CD4-positive, alpha-beta T cell treated with Interleukin-4 for 1 hour (primary cell): ENCODE measurements at regions not wholly inside any gene's neighbourhood (a gene's known extent, or its start where the extent isn't known, plus 50 kb on each side); places are given as distances from the start of the nearest gene placed in this dataset.

Experiments used
- DNase-seq, 2 donors: peaks; one replicate each; pipeline ENCODE4 v3.0.0-alpha.2; 2020 to 2022

DNA sequence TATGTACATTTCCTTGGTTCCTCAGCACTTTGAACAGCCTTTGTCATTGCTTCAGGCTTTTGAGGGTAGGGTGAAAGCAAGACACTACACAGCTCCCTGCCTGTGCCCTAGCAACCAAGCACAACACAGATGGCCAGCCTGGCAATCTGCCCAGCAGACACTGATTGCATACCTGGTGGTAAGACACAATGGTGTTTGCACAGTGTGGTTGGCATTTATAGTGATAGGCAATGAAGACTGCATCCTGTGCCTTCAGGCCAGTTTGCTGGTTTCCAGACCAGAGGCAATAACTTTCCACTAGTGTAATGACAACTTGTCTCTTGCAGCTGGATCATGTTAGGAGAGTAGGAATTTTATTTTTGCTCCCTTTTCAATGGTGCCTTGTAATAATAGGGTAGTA lies 144.5 kb upstream of the TNC start:
- no peak for DNase-seq

DNA sequence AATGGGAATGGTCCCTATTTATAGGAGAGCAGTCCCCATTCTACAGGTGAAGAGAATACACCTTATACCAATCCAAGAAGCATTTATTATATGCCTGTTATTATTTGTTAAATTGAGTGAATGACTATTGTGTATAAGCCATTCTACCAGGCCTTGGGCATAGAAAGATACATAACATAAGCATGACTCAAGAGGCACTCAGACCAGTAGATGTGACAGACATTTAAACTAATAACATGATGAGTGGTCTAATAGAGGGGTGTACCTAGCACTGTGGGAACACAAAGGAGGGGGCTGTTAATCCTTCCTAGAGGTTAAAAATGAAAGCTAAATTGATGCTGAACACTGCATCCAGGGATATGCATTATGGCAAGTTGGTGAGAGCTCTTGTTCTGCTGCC lies 145.0 kb upstream of the TNC start:
- DNase-seq = no peak

DNA sequence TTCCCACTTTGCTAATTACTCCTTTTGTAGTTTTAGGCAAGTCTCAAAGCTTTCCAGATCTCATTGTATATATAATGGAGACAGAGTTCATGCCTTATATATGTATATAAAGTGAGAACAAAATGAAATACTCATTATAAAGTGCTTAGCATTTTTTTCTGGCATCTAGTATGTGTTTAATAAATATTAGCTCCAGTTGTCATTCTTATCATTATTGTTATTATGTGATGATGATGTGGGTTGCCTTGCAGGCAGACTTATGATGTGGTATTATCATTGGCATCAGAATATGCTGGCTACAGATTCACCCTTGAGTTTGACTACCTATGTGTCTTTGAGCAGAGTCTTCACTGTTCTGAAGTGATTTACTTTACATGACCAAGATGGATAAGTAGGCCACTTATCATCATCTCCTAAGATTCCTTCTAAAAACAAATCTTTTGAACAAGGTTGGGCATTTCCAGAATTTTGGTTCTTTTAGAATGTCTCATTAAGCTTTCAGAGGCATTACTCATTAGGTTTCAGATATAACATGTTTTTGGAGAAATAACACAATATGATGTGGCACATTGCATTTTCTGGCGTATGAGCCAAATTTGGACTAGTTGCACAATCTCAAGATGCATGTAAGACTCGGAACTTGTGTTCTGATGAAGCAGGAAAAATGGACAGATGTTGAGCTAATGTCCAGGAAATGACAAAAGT lies 145.6 kb upstream of the TNC start:
- DNase-seq = no peak

DNA sequence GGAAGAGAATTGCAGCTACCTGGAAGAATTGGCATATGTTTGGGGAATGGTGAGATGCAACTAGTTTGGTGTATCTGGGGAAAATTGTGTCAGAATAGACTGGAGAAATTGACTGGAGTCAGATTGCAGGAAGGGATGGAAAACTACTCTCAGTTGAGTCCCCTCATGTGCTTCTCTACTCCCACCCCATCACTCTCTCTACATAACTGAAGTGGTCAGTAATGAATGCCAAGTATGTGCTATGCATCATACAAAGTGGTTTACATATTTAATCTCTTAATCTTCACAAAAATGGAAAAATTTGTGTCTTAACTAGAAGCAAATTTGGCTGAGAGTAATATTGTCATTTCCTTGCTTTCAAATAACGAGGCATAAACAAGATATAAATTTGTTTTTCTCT lies 146.4 kb upstream of the TNC start:
- no peak for DNase-seq

DNA sequence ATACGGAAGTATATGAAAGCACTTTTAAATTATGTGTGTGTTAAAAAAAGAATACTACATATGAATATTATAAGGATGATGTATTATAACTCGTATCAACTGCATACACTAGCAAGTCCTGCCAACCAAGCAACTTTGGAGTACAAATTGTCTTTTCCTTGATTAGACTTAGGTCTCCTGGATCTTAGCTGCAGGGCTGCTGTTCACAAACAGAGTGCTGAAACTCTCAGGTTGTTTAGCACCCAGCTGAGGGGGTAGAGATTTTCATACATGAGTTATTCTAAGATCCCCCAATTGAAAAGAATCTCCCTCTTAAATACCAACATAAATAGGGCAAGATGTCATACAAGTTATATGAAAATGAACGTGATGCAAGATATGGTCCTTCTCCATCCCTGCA lies 149.8 kb upstream of the TNC start:
- DNase-seq = no peak

DNA sequence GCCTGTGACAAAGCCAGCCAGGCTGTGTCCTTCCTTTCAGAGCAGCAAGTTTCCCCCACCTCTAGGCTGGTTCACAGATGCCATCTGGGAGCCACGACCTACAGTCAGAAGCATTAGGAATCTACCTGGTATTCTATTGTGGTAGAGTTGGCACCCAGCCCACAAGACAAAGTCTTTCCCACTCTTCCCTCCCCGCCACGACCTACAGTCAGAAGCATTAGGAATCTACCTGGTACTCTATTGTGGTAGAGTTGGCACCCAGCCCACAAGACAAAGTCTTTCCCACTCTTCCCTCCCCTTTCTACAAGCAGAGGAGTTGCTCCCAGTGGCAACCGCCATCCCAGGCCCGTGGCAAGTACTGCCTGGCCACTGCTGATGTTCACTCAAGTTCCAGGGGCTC lies 157.8 kb upstream of the TNC start:
- no peak for DNase-seq

DNA sequence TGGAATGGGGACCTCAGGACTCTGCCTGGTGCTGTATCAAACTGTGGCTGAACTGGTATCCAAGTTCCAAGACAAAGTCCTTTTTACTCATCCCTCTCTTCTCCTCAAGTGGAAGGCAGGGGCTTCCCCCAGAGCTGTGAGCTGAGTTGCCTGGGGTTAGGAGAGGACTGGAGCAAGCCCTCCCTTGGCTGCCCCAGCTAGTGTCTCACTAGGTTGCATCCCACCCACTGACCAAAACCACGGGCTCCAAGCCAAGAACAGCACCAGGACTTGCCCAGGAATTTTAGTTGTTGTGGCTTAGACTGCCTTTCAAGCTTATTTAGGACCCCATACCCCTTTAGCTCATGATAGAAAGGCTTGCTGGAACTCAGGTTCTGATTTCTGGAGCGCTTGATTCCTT lies 158.7 kb upstream of the TNC start:
- no peak for DNase-seq

DNA sequence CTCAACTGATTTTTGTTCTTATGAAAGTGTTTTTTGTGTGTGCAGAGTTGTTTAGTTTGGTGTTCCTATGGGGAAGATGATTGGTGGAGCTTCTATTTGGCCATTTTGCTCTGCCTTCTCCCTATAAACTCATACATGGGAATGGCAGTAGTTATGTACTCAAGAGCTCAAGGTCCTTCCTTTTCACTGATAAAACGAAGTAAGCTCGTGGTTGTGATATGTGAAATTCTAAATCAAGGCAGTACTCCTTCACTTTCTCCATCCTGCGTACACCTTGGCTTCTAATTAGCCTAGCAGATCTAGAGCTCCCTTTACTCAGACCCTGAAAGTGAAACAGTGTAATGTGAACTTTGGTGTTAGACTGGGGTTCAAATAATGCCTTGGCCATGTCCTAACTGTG lies 159.3 kb upstream of the TNC start:
- no peak for DNase-seq

DNA sequence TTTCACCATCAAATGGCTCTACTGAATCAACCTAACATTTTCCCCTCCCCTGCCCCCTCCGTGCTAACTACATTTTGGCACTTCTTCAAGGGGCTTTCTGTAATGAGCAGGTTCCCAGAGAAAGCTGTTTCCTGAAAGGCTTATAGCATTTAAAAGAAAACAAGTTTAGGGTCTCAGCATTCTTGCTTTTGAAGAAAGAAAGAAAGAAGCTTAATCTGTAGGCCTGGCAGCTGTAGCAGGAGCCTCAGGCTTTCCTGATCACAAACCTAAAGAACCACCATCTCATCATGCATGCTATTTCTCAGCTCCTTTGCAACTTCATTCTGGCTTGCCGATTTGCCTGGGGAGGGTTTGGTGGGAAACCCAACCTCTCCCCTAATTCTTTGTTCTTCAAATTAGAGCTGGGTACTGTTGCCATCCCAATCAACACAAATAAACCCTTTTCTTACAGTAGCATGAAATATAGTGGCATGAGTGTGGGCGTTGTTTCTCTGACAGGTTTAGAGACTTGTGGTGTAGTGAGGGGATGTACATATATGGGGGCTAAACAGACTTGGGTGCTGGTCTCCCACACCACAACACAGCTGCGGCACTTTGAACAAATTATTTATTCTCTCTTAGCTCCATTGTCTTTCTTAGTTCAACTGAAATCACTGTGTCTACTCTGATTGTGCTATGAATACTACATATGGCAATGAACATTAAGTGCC lies 160.5 kb upstream of the TNC start:
- DNase-seq = no peak

DNA sequence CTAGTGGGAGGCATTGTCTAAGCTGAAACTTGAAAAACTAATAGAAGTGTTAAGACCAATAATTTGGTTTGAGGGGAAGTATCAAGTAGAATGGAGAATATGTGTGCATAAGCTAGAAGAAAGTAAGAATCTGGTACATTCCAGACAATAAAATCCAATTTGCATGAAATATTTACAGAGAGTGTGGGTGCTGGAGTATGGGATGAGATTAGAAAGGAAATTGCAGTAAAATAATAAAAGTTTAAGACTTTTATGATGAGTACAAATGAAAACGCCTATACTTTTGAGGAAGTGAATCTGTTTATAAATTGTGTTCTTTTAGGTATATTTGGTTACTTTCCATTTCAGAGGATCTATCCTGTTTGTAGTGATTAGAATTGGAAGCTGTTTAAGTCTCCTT lies 165.4 kb upstream of the TNC start:
- no peak for DNase-seq

DNA sequence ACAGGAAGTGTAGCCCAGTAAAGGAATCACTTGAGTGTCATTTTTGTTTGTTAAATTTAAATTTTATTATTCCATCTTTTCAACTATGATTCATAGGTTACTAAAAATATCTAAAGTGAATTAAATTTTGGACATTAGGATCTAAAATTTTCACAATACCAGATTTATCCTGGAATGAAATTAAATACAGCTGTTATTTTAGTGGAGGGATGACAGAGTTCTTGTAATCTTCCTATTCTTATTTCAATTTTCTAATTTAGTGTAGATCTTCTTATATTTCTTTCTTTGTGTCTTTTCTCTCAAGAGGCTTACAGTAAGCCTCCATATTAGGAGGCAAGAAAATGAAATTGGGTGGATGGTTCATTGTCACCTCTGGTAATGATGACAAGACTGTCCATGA lies 167.9 kb upstream of the TNC start:
- no peak for DNase-seq

DNA sequence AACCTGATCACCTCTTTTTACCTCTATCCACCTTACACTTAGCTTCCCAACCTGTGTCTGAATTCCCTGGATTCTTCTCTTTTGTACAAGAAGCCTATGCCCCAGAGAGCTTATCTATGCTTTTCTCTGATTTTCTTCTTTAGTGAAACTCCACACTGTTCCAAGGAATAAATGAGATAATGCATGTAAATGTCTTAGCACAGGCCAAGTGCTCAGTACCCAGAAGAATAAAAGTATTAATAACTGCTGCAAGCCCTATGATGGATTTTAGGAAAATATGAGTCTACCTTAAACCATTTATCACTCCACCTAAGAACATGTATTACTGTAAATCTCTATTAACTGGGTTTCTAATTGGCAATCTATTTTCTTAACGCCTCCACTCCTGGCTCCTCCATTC lies 168.5 kb upstream of the TNC start:
- no peak for DNase-seq

DNA sequence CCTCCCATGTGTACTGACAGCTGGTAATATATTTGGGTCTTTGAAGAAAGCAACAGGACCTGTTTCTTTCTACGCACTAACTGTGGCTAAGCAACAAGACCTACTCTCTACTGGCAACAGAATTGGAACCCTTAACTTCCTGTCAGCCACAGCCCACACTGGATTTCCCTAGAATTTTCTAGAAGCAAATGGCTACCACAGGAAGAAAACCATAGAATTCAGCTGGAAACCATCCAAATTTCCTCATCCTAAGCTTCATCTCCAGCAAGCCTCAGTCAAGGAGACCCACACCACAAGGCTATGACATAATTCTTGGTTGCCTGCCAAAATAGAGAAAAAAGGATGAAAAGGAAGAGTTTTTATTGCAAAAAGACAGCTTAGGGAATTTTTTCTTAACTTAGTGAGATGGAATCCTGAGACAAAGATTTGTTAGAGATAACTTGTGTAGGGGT lies 171.8 kb upstream of the TNC start:
- no peak for DNase-seq

DNA sequence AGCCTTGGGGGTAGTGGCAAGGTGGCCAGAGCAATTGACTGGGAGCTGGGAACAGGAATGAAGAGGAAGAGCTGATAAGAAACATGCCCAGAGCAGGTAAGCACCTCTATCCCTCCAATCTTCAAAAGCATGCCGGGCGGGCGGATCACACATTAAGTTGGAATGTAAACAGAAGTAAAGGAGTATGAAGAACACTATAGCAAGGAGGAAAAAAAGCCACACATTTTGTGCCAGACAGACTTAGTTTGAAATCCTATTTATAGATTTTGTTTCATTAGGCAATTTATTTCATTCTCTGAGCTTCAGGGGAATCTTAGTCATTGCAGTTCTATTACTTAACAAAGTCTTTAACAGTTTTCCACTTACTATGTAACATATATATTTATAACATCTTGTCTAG lies 173.9 kb upstream of the TNC start:
- DNase-seq = no peak

DNA sequence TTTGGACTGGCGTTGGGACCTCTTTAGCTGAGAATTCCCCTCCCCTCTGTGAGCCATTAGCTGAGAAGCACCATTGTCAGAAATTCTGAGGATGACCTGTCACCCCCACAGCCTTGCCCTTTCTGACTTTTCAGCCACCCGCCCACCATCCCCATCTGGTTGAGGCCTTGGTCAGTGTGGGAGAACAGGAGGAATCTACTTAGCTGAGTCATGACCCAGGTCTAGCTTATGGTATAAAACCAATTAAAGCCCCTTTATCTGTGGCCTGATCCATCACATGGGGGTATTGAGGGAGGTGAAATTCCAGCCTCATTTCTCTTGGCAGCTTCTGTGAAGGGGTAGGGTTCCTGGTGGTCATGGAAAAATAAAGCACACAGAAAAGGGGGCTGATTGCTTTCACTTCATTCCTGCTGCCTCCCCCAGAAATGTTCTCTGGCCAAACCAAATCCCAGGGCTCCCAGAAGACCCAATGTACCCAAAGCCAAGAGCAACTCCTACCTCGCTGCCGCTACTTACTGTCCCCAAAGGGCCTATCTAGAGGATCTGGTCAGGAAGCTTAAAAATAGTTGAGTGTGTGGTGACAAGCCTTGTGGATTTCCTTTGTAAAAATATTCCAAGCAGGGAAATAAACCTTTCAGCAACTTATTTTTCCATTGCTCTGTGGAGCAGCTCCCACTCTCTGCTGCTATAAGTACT lies 174.8 kb upstream of the TNC start:
- DNase-seq = no peak

DNA sequence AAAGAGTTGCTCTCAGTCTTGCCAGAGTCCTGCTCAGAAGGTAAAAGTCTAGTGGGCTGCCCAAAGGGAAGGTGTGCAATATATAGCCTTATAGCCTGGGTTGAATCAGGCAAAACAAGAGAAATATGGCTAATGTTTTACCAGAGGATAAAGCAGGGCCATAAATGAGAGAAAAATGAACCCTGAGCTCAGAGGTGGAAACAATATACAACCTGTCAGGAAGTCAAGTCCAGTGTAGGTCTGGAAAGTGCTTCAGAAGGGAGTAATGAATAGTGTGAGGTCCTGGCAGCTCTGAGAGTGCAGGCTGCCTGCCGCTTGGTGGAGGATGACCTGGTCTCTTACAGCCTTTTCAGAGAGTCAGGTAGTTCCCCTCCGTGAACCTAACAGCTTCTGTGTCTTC lies 177.8 kb upstream of the TNC start:
- no peak for DNase-seq

DNA sequence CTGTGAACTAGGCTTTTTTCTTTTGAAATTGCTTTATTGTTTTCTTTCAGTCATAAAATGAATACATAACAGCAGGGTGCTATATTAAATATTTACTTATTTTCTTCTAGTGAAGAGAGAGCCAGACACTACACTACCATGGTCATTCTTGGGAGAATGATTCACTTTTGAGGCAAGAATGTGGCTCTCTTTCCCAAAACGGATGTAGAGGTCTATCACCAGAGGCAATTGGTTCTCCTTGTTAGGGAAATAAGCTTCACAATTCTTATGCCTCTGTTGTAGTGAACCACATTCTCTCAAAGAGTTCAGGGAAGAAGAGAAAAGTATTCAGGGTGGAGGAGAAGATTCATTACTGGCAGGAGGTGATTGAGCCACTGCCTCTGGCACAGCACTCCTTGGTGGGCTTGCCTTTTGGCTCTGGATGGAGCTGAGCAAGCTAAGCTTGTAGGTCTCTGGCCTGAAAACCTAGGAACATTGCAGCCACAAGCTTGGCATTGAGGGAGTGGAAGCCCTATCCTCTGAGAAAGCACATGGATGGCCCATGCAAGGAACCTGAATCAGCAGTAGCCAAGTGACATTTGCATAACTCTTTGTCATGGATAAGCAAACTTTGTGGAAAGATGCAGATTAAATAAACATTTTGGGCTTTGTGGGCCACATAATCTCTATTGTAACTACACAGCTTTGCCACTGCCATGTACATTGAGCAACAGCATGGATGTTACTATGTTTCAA lies 179.0 kb upstream of the TNC start:
- DNase-seq = no peak

DNA sequence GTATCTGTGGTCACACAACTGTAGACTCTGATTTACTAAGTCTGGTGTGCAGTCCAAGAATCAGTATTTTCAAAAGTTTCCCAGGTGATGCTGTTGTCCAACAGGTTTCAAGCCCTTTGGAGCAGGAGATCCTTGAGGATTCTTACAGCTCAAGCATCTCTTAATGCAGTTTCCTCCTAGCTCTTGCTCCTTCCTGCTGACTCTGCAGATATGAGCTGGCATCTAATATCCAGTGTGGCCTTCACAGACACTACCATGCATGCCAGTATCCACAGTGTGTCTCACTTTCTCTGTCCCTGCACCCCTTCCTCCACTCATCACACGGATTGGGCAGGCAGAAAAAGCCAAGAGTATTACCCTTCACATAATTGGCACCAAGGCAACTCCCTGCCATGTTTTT lies 182.2 kb upstream of the TNC start:
- DNase-seq = no peak

DNA sequence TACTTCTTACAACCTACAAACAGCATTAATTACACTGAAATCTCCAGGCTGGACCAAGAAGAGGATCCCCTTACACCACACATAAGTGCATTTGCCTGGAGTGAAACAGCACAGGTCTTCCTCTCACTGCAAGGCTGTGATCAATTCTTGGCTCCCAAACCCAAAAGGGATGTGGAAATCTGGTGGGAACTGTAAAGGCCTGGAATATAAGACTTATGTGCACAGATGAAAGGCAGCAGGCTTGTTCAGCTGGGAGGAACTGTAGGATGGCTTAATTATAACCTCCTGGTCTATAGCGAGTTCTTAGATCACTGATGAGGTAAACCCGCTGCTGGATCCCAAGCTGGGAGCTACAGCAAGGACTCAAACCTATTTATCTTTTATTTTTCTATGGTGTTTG lies 182.9 kb upstream of the TNC start:
- DNase-seq = no peak

DNA sequence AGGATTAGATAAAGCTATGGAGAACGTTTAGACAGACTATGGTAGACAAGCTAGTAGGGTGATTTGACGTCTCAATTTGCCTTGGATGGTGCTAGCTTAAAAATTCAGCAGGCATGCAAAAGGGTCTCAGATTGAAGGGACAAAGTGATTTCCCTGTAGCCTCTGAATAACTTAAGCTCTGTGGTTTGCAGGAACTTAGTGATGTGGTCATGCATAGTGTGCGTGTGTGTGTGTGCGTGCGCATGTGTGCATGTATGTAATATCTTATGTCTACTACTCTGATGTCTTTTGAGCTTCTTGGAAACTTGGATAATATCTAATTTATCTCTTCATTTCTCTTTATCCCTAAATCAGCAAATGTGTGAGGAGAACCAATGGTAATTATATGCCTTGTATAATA lies 183.6 kb upstream of the TNC start:
- no peak for DNase-seq

DNA sequence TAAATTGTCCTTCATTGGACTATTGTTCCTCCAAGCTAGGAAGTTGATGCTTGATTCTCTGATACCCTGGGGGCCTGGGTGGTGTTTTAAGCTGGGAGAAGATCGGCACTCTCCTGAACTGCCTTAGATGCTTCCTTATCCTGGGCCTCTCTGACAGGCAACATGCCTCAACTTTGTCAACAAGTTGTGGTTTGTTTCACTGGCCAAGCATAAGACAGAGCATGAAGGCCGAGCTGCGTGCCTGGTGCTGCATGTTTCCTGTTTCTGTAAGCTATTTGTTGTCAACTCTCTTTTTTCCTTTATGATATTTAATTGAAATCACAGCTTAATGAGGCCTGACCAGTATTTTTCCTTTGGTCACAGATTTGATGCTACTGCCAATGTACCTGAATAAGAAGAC lies 187.6 kb upstream of the TNC start:
- DNase-seq = no peak

DNA sequence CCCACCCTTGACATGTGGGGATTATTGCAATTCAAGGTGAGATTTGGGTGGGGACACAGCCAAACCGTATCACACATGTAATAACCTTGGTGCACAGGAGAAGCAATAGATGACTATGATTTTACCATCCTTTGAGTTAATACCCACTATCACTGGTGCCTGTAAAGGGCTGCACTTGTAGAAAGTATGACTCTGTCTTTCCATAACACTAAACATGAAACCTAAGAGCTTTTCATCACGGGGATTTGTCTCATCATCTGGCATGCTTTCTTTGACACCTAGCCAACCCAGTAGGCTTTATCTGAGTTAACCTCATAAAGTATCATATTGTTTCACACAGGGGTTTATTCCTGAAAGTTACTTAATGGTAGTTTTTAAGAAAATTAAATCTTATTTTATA lies 188.9 kb upstream of the TNC start:
- DNase-seq = no peak

DNA sequence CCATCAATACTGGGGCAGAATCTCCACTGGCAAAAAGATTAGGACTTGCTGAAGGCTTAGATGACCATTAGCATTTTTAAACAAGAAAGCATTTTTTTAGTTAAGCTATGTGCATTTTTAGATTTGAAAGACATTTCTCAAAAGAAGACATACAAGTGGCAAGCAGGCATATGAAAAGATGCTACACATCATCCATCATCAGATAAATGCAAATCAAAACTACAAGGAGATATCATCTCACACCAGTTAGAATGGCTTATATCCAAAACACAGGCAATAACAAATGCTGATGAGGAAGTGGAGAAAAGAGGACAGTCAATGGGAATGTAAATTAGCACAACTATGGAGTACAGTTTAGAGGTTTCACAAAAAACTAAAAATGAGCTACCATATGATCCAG lies 195.6 kb upstream of the TNC start:
- DNase-seq = no peak

DNA sequence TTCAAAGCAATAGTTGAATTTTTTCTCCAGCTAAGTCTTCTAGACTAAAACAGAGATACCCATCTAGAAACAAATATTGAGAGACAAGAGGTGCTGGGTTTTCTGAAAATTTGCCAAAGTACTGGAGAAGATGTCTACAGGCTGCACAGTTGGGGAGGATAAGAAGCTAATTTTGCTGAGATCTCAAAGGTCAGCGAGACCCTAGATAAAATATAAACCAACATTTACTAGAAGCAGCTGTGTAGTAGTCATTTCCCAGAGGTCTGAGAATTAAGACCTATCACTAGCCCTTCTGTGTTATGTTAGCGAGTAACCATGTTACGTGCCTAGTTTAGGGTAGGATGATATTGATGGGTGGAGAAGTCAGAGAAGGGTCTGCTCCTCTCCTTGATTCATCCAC lies 208.5 kb upstream of the TNC start:
- DNase-seq = no peak
